ENCODE measurements at regions not wholly inside any gene's neighbourhood (a gene's known extent, or its start where the extent isn't known, plus 50 kb on each side); places are given as distances from the start of the nearest gene placed in this dataset.

DNA sequence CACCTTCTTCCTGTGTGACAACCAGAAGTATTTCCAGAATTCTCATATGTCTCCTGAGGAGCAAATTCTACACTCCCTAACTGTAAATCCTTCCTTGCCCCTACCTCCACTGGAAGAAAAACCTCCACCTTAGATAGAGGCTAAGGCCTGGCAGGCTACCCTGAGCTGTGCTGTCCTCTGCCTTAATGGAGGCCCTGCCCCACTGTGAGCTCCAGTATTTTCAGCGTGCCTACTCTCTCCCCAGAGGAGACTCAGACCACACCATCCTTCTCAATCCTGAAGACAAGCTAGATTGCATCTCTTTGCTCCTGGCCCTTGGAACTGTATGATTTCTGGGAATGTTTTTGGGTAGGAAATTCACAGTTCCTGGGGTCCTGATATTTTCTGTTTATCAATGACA lies 110.0 kb upstream of the OBI1 start:
- H3K9ac ChIP-seq (ENCODE audit: low read length): no peak overlapping the region
- H3K4me3 Mint-ChIP-seq (ENCODE audit: unreplicated experiment): no peak overlapping the region
- H3K9me3 Mint-ChIP-seq (ENCODE audit: unreplicated experiment): no peaks in the 10 kb centered on the region
- H4K20me1 ChIP-seq (ENCODE audit: insufficient read depth, low read length): no peaks in the 10 kb centered on the region
- H3K27me3 Mint-ChIP-seq (ENCODE audit: low read depth, unreplicated experiment): peaks cover 6% of the 10 kb centered on the region
- H3K79me2 ChIP-seq (ENCODE audit: insufficient read depth, low read length): no peaks in the 10 kb centered on the region
- H3K9me3 ChIP-seq (ENCODE audit: insufficient read depth, low read depth, low read length): no peaks in the 10 kb centered on the region
- no peaks in the 10 kb centered on the region for H3K36me3 ChIP-seq (ENCODE audit: insufficient read depth, low read length)
- H3K4me3 ChIP-seq (ENCODE audit: insufficient read depth, low read depth, low read length): no peak overlapping the region
- DNase-seq (ENCODE audit: low read depth) (no peak), FAIRE-seq (no peak)
- H3K27me3 ChIP-seq (ENCODE audit: insufficient read depth, low read length): no peaks in the 10 kb centered on the region
- H3K4me2 ChIP-seq (ENCODE audit: low read length): no peak overlapping the region
- TF ChIP-seq, protein P1, sequence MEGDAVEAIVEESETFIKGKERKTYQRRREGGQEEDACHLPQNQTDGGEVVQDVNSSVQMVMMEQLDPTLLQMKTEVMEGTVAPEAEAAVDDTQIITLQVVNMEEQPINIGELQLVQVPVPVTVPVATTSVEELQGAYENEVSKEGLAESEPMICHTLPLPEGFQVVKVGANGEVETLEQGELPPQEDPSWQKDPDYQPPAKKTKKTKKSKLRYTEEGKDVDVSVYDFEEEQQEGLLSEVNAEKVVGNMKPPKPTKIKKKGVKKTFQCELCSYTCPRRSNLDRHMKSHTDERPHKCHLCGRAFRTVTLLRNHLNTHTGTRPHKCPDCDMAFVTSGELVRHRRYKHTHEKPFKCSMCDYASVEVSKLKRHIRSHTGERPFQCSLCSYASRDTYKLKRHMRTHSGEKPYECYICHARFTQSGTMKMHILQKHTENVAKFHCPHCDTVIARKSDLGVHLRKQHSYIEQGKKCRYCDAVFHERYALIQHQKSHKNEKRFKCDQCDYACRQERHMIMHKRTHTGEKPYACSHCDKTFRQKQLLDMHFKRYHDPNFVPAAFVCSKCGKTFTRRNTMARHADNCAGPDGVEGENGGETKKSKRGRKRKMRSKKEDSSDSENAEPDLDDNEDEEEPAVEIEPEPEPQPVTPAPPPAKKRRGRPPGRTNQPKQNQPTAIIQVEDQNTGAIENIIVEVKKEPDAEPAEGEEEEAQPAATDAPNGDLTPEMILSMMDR (IDR thresholded peaks at IDR 0.05; ENCODE audit: insufficient read depth, low read depth, low read length): no peak
- no peak for TF ChIP-seq EZH2 (IDR thresholded peaks at IDR 0.05; ENCODE audit: insufficient read depth, low read length)
- no peaks in the 10 kb centered on the region for H3K4me1 ChIP-seq (ENCODE audit: insufficient read depth, low read length)
- no peak overlapping the region for H2AFZ ChIP-seq (ENCODE audit: low read depth, low read length)
- H3K27ac ChIP-seq (ENCODE audit: low read depth, low read length): no peak overlapping the region
- H3K27ac Mint-ChIP-seq (ENCODE audit: unreplicated experiment): no peak overlapping the region
- H3K4me1 Mint-ChIP-seq (ENCODE audit: low read depth, unreplicated experiment): no peaks in the 10 kb centered on the region
- H3K36me3 Mint-ChIP-seq (ENCODE audit: low read depth, unreplicated experiment): no peaks in the 10 kb centered on the region

DNA sequence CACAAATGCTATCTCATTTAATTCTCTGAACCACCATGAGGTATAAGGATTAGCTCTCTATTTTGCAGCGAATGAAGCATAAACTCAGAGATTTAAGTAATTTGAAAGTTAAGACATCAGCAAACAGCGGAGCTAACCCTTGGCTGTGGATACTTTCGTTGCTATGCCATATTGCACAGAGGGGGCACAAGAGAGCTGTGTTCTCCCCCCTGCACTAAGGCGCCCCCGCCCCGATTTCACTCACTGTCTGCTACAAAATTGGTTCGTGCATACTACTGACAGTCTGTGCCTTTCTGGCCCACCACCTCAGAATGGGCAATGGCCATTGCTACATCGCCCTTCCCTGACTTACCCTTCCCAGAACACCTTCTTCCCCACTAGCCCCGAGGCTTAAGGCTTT lies 105.7 kb upstream of the OBI1 start:
- Mint-ChIP-seq H3K27me3 (ENCODE audit: low read depth, unreplicated experiment) (no peaks in the 10 kb centered on the region), H3K27ac (ENCODE audit: unreplicated experiment) (no peak overlapping the region), H3K9me3 (ENCODE audit: unreplicated experiment) (no peaks in the 10 kb centered on the region), H3K36me3 (ENCODE audit: low read depth, unreplicated experiment) (no peaks in the 10 kb centered on the region), H3K4me1 (ENCODE audit: low read depth, unreplicated experiment) (peaks cover 2% of the 10 kb centered on the region), H3K4me3 (ENCODE audit: unreplicated experiment) (no peak overlapping the region)
- Histone ChIP-seq H3K4me2 (ENCODE audit: low read length) (no peak overlapping the region), H3K79me2 (ENCODE audit: insufficient read depth, low read length) (no peaks in the 10 kb centered on the region), H3K9ac (ENCODE audit: low read length) (no peak overlapping the region), H4K20me1 (ENCODE audit: insufficient read depth, low read length) (no peaks in the 10 kb centered on the region), H3K4me1 (ENCODE audit: insufficient read depth, low read length) (no peaks in the 10 kb centered on the region), H3K4me3 (ENCODE audit: insufficient read depth, low read depth, low read length) (no peak overlapping the region), H3K27ac (ENCODE audit: low read depth, low read length) (no peak overlapping the region), H3K27me3 (ENCODE audit: insufficient read depth, low read length) (no peaks in the 10 kb centered on the region), H3K36me3 (ENCODE audit: insufficient read depth, low read length) (no peaks in the 10 kb centered on the region), H3K9me3 (ENCODE audit: insufficient read depth, low read depth, low read length) (no peaks in the 10 kb centered on the region), H2AFZ (ENCODE audit: low read depth, low read length) (no peak overlapping the region)
- FAIRE-seq (no peak), DNase-seq (ENCODE audit: low read depth) (no peak)
- TF ChIP-seq, protein P1 (IDR thresholded peaks at IDR 0.05; ENCODE audit: insufficient read depth, low read depth, low read length): no peak
- TF ChIP-seq EZH2 (IDR thresholded peaks at IDR 0.05; ENCODE audit: insufficient read depth, low read length): no peak

GRCh38 chr13:78762825-78763224 lies 103.9 kb upstream of the OBI1 start:
- H3K27ac Mint-ChIP-seq (ENCODE audit: unreplicated experiment): no peak overlapping the region
- no peak for FAIRE-seq

More at GRCh38 chr13:78762825-78763224, 103.9 kb upstream of the OBI1 start:
- no peaks in the 10 kb centered on the region for H3K36me3 ChIP-seq (ENCODE audit: insufficient read depth, low read length)
- DNase-seq (ENCODE audit: low read depth): no peak
- TF ChIP-seq EZH2 (IDR thresholded peaks at IDR 0.05; ENCODE audit: insufficient read depth, low read length): no peak
- TF ChIP-seq, protein P1 (IDR thresholded peaks at IDR 0.05; ENCODE audit: insufficient read depth, low read depth, low read length): no peak
- Mint-ChIP-seq H3K27me3 (ENCODE audit: low read depth, unreplicated experiment) (no peaks in the 10 kb centered on the region), H3K4me3 (ENCODE audit: unreplicated experiment) (no peak overlapping the region), H3K9me3 (ENCODE audit: unreplicated experiment) (no peaks in the 10 kb centered on the region), H3K4me1 (ENCODE audit: low read depth, unreplicated experiment) (peaks cover 2% of the 10 kb centered on the region), H3K36me3 (ENCODE audit: low read depth, unreplicated experiment) (no peaks in the 10 kb centered on the region)
- H3K79me2 ChIP-seq (ENCODE audit: insufficient read depth, low read length): no peaks in the 10 kb centered on the region
- no peaks in the 10 kb centered on the region for H3K4me1 ChIP-seq (ENCODE audit: insufficient read depth, low read length)
- H3K27ac ChIP-seq (ENCODE audit: low read depth, low read length): no peak overlapping the region
- H3K27me3 ChIP-seq (ENCODE audit: insufficient read depth, low read length): no peaks in the 10 kb centered on the region
- no peak overlapping the region for H3K9ac ChIP-seq (ENCODE audit: low read length)
- H3K4me2 ChIP-seq (ENCODE audit: low read length): no peak overlapping the region
- no peaks in the 10 kb centered on the region for H3K9me3 ChIP-seq (ENCODE audit: insufficient read depth, low read depth, low read length)
- no peaks in the 10 kb centered on the region for H4K20me1 ChIP-seq (ENCODE audit: insufficient read depth, low read length)
- H3K4me3 ChIP-seq (ENCODE audit: insufficient read depth, low read depth, low read length): no peak overlapping the region
- no peak overlapping the region for H2AFZ ChIP-seq (ENCODE audit: low read depth, low read length)

Data from astrocyte (in vitro differentiated cells and primary cell).